HUDEP-2 (cell line): ENCODE measurements at regions not wholly inside any gene's neighbourhood (a gene's known extent, or its start where the extent isn't known, plus 50 kb on each side); places are given as distances from the start of the nearest gene placed in this dataset.
"Not testable (repeated sequence)": the region's sequence is repeated elsewhere in the genome, so short reads cannot be mapped to it uniquely, and the experiment has no call there.

Experiments
- DNase-seq, 76 experiments: peaks; one replicate each; lab custom pipeline; 2025; ENCODE audit not compliant: unreplicated experiment in 76 of 76; lab: John Stamatoyannopoulos, UW

GRCh38 chr5:165375201-165375600, 1869.8 kb downstream of the MAT2B start:
- no peak for DNase-seq

DNA sequence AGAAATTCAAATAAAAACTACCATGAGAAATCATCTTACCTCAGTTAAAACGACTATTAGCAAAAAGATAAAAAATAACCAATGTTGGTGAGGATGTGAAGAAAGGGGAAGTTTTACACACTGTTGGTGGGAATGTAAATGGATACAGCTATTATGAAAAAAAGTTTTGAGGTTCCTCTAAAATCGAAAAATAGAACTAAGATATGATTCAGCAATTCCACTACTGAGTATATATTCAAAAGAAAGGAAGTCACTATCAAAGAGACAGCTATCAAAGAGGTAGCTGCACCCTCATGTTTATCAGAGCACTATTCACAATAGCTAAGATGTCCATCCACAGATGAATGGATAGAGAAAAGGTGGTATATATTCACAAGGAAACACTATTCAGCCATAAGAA, 1888.4 kb downstream of the MAT2B start:
- DNase-seq: no peak

DNA sequence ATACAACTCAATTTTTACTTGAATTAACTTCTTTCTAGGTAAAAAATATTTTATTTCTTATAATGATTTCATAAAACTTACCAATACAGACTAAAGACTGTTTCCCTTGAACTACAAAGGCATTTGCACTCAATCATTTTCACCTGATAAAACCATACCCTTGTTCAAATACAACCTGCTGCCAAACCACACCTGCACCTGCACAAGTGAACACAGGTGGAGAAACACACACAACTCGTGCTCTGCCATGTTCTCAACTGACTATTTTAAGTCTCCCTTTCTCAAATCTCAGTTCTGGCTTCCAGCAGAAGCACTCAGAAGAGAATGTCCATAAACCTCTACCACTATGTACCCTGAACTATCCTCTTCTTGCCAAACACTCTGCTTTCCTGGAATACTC, 1892.1 kb downstream of the MAT2B start:
- DNase-seq: no peak

- no peak for DNase-seq
Observed at GRCh38 chr5:165400086-165400485, 1894.7 kb downstream of the MAT2B start.

DNA sequence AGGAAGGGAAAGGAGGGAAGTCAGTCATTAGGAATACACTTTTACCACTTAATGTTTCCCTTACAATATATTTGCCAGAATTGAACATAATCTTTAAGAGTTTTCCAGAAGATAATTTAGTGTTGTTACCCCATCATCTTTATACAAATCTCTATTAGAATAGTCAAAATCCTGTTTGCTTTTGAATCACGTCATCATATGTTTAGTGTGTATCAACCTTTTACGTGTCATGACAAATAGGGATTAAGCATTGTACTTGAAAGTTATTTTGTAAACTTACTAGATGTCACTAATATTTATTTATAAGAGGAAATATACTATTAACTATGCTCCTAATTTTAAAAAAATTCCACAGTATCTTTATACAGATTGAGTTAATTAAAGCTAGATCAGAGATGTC, 1899.5 kb downstream of the MAT2B start:
- DNase-seq: no peak

DNA sequence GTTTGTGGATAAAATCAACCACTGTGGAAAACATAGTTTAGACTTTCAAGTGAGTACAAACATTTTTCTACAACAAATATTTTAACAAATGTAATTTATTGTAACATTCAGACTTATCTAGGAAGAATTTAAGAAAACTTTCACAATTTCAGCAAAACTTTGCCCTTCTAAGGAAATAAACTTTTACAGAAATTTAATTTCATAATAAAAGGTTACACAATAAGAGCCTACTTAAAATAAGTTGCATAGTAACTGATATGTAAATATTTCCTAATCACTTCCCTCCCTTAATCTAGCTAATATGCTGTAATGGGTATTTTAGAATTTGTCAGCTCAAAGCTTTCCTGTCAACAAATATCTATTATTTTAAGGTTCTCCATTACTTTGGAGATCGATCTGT, 1899.9 kb downstream of the MAT2B start:
- no peak for DNase-seq

GRCh38 chr5:165407352-165407751, 1901.9 kb downstream of the MAT2B start:
- no peak for DNase-seq

DNA sequence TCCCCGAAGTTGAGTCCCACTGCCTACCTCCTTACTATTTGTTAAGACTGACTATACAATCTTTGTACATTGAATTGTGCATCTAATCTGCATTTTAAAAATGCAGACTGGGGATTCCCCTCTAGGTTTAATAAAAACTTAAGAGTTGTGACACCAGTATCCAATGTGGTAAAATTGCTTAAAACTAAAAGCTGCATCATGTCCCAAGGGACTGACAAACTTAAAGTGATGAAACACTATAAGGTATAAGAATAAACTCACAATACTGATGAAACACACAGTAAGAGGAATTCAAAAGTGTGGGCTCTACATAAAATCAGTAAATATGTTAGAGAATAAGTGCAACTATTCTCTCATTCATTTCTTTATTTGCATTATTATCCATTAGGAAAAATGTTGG, 1905.1 kb downstream of the MAT2B start:
- DNase-seq: no peak

- DNase-seq: not testable (repeated sequence)
Observed at GRCh38 chr5:165411532-165411931, 1906.1 kb downstream of the MAT2B start.

GRCh38 chr5:165420493-165420892, 1915.1 kb downstream of the MAT2B start:
- DNase-seq: no peak

DNA sequence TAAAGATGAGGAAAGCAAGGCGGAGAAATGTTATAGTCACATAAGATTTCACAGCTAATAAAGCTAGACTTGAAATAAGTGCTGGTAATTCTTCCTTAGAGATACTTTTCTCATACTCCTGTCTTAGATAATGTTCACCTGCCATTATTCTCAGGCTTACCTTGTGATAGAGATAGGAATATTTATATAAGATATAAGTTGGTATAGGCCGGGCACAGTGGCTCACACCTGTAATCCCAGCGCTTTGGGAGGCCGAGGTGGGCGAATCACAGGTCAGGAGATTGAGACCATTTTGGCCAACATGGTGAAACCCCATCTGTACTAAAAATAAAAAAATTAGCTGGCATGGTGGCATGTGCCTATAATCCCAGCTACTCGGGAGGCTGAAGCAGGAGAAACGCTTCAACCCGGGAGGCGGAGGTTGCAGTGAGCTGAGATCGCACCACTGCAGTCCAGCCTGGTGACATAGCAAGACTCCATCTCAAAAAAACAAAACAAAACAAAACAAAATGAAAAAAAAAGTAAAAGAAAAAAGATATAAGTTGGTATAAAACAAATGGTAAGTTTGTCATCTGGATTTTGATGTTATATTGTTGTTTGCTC, 1918.4 kb downstream of the MAT2B start:
- DNase-seq: no peak

GRCh38 chr5:165425594-165425993, 1920.2 kb downstream of the MAT2B start:
- no peak for DNase-seq

DNA sequence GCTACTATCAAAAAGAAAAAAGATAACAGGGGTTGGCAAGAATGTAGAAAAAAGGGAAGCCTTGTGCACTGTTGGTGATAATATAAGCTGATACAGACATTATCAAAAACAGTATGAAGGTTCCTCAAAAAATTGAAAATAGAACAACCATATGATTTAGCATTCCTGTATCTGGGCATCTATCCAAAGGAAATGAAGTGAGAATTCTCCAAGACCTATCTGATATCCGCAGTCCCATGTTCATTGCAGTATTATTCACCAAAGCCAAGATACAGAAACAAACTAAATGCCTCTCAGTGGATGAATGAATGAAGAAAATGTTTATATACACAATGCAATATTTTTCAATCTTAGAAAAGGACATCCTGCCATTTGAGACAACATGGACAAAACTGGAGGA, 1943.3 kb downstream of the MAT2B start:
- DNase-seq: no peak

DNA sequence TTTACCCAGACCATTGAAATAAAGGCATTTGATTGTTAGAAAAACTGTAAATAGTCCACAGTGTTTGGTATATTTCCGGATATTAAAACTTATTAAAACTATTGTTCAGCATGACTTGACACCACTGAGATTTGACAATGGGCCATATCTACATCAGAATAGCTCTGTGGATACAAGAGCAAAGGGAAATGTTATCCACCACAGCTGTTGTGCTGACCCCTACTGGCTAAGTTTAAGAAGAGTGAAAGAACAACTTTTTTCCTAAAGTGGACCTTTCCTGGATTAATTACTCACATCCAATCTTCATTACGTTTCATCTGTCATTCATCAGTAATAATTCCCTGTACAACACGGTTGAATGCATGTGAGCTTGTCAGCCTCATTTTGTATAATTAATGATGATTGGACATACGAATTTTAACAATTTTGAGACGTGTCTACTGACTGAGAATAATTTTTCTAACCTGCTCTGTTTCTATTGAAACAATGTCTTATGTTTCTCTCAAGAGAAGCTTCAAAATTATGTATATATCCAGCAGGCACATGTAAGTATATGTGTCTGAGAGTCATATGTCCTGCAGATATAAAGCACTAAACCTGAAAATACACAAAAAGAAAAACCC, 1952.6 kb downstream of the MAT2B start:
- peak in 14 of 76 experiments; percentile 0 to 56 (median 10) for DNase-seq

- DNase-seq: no peak
Observed at GRCh38 chr5:165459232-165459631, 1953.8 kb downstream of the MAT2B start.

- no peak for DNase-seq
Observed at GRCh38 chr5:165460911-165461310, 1955.5 kb downstream of the MAT2B start.

DNA sequence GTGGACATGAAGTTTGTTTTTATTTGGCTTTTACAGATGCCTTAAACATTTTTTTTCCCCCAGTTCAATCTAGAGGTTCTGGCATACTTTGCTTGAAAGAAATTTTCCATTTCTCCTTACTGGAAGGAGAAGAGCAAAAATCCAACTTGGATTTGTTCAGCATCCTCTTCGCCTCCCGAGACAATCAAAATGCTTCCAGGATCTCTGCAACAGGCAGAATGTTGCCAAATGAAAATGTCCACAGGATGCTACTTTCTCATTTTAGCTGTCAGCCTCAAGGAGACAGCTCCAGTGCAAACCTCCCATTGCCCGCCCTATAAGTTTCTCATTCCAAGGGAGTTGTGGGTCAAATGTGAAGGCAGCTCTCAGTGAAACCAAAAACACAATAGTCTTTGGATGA, 1972.1 kb downstream of the MAT2B start:
- DNase-seq: no peak

DNA sequence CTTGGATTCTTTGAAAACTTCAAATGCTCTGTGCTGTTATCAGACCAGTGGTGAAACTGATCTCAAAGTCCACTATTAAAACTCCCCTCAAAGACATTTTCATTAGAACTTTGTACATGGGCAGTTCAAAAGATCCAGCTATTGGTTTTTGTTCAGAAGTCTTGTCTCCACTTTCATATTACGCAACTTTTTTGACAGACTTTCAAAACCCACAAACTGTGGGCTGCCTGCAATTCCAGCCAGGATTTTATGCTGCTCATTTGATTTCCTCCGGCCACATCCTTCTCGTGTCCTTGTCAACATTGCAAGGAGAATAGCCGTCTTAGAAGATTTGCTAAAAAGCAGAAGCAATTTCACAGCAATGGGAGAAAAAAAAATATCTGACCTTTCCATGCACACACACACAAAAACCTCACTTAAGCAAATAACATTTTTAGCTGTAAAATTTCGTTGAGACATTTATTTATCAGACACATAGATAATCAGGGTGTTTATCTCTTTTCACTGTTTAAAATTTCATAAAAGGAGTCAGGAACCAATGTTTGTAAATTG, 1990.5 kb downstream of the MAT2B start:
- no peak for DNase-seq

DNA sequence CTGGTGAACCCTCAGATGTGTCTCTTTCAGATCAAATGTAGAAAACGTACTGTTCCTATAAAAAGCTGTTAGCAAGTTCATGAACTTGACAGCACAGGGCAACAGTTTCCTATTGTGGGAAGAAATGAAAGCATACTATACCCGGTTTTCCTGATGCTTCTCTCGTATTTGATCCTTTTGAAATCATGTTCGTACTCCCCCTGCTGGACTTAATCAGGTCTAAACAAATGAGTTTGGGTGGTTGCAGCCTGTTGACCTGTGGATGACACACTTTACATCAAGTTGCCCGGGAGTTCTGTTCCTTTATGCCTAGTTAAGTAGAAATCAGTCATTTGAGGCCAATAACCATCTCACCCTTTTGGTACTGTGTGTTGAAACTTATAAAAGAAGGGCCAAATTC, 1992.3 kb downstream of the MAT2B start:
- peak in 7 of 76 experiments; percentile 5 to 31 (median 14) for DNase-seq

DNA sequence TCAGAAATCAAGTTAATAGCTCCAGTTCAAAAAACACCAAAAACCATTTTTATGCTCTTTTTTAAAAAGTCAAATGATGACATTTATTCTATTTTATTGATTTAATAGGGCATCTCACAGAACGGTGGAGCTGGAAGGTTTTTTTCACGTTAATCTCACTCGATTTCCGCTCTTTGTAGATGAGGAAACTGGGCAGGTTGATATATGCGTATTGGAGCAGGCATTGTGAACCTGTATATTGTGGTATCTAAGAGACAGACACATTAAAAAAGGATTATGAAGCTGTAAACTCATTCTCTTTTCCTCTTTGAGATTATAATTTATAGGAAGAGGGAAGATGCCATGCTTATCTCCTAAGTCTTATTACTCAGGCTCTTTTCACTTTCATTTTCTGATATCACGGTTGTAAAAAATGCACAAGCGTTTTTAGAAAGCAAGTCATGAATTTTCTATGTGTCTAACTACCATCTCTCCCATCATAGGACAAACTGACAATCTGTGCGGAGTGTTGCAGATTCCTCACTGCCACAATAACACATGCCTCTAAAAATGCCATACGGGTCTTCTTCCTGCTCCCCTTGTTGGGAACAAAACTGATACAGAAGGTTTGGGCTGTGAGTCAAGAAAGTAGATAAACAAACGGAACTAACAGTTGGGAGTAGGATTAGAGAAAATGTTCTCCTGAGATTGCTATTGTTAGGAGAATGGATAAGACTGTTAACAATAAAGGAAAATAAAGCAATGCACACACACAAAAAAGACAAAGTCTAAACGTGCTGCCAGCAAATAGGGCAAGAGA, 1997.7 kb downstream of the MAT2B start:
- DNase-seq: no peak

GRCh38 chr5:165504674-165505073, 1999.3 kb downstream of the MAT2B start:
- no peak for DNase-seq

DNA sequence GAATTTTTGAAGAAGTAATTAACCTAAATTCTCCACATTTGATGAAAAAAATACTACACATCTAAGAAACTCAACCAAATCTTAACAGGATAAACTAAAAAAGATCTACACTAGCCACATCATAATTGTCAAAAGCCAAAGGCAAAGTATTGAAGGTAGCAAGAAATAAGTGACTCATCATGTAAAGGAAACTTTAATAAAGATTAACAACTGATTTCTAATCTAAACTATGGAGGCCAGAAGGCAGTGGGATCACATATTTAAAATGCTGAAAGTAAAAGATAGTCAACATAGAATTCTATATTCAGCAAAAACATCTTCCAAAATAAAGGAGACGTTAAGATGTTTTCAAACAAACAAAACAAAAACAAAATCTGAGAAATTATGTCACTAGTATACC, 2002.9 kb downstream of the MAT2B start:
- DNase-seq: no peak
